ENCODE measurements at regions not wholly inside any gene's neighbourhood (a gene's known extent, or its start where the extent isn't known, plus 50 kb on each side); places are given as distances from the start of the nearest gene placed in this dataset.
"Not testable (repeated sequence)": the region's sequence is repeated elsewhere in the genome, so short reads cannot be mapped to it uniquely, and the experiment has no call there.

DNA sequence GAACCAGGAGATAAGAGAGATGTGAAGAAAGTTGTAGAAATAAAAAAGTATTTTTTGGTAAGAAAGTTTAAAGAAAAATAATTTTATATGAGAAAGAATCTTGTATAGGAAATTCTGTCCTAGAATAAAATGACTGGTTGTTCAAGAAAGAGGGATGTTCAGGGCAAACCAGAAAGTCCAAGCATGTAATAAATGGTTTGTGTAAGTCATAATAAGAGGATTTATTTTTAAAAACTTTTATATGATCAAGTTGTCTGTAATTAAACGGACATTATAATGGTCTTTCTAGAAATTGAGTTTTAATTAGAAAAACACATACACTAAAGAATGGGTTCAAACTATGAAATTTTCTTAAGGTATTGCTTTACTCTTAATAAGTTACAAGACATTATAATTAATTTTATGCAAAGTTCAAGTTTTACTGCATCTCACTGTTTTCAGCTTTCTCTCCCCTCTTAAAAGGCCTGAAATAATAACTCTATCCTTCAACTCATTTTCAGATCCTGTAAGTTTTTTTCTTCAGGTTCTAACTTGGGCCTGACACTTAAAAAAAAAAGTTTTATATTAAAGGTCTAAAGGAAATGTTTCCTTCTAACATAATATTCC lies 56.1 kb upstream of the ZNF300 start:
- no peaks in the 10 kb centered on the region for H3K36me3 ChIP-seq (ENCODE audit: control insufficient read depth in 5 of 5, insufficient read depth in 5 of 5, low read length in 5 of 5)

DNA sequence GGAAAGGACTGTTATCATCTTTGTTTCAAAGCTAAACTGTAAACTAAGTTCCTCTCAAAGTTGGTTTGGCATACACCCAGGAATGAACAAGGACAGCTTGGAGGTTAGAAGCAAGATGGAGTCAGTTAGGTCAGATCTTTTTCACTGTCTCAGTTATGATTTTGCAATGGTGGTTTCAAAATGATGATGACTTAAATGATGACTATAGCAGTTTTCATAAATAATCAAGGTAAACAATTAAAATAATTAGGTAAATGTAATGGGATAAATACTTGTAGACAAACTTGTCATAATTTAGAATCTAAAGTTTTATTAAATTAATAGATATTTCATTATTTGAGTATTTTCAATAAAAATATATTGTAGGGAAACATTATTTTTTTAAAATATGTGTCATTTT lies 55.5 kb upstream of the ZNF300 start:
- not testable (repeated sequence) for H3K4me3 ChIP-seq (ENCODE audit: low read depth in 1 of 5, low read length in 5 of 5); H3K9ac ChIP-seq (ENCODE audit: low read length in 5 of 5); H3K27ac ChIP-seq (ENCODE audit: low read depth, low read length); H3K4me1 ChIP-seq (ENCODE audit: control insufficient read depth in 5 of 5, insufficient read depth in 5 of 5, low read length in 5 of 5); H3K27me3 ChIP-seq (ENCODE audit: control insufficient read depth in 5 of 5, insufficient read depth in 4 of 5, low read length in 5 of 5); H3K36me3 ChIP-seq (ENCODE audit: control insufficient read depth in 5 of 5, insufficient read depth in 5 of 5, low read length in 5 of 5)
- H3K9me3 ChIP-seq (ENCODE audit: control insufficient read depth in 5 of 5, low read length in 5 of 5): peaks cover 7 to 62% (median 28%) of the 10 kb centered on the region in 5 donors

More for the DNA sequence above, 56.1 kb upstream of the ZNF300 start:
- no peaks in the 10 kb centered on the region for H3K4me1 ChIP-seq (ENCODE audit: control insufficient read depth in 5 of 5, insufficient read depth in 5 of 5, low read length in 5 of 5)
- no peak overlapping the region for H3K9ac ChIP-seq (ENCODE audit: low read length in 5 of 5)
- peaks cover 5 to 57% (median 22%) of the 10 kb centered on the region in 5 donors for H3K9me3 ChIP-seq (ENCODE audit: control insufficient read depth in 5 of 5, low read length in 5 of 5)
- H3K4me3 ChIP-seq (ENCODE audit: low read depth in 1 of 5, low read length in 5 of 5): no peak overlapping the region
- H3K27me3 ChIP-seq (ENCODE audit: control insufficient read depth in 5 of 5, insufficient read depth in 4 of 5, low read length in 5 of 5): no peaks in the 10 kb centered on the region
- H3K27ac ChIP-seq (ENCODE audit: low read depth, low read length): no peak overlapping the region
